Mesodermal cell (in vitro differentiated cells): ENCODE measurements at regions not wholly inside any gene's neighbourhood (a gene's known extent, or its start where the extent isn't known, plus 50 kb on each side); places are given as distances from the start of the nearest gene placed in this dataset.
A peak's percentile ranks its signal among the peaks of the same experiment; 100 is the strongest.

Source experiments
- H3K27ac ChIP-seq: 2 replicates; pipeline ENCODE4 v1.7.0; 2013; ENCODE audit warnings: mild to moderate bottlenecking, low read depth, low read length, moderate library complexity; ENCODE audit not compliant: severe bottlenecking
- H3K36me3 ChIP-seq: 2 replicates; pipeline ENCODE4 v1.7.1; 2013; ENCODE audit warnings: mild to moderate bottlenecking, low read length, moderate library complexity; ENCODE audit not compliant: control insufficient read depth, insufficient read depth
- H3K4me1 ChIP-seq: one replicate; pipeline ENCODE4 v1.7.1; 2013; ENCODE audit warnings: mild to moderate bottlenecking, low read length; ENCODE audit not compliant: insufficient read depth, control insufficient read depth, poor library complexity, severe bottlenecking
- H3K4me3 ChIP-seq: 2 replicates; pipeline ENCODE4 v1.7.0; 2013; ENCODE audit warnings: low read length, control low read depth, mild to moderate bottlenecking; ENCODE audit not compliant: insufficient read depth, poor library complexity, severe bottlenecking; ENCODE audit errors: extremely low read depth
- H3K9me3 ChIP-seq: 2 replicates; pipeline ENCODE4 v1.7.1; 2013; ENCODE audit warnings: mild to moderate bottlenecking, low read length, moderate library complexity; ENCODE audit not compliant: control insufficient read depth
- WGBS, 2 experiments: methylation state at CpG; one replicate each; pipeline ENCODE4 v1.1.5; 2013; ENCODE audit warnings: missing lambda C conversion rate in 2 of 2; ENCODE audit not compliant: insufficient coverage in 2 of 2; 5-methylcytosine and 5-hydroxymethylcytosine counted together

DNA sequence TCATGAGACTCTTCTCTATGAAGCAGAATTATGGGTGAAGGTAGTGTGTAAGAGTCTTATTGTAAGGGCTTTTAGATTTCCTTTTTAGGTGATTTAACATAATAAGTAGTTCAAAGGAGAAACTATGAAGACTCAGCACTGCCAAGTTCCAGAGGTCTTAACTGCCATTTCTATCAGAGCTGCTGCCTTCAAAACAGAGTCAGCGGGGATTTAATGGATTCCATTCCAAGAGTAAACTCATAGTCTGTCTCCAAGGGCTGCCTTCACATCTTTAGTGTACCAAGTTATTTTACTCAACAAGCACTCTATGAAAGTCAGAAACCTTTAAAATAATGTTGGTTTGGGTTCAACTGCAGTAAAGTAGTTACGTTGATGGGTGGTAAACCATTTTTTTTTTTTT lies 289.6 kb upstream of the HTR2A start:
- 71 to 80% methylated on average over 1 of the region's 2 CpGs for WGBS, 2 experiments
- H3K4me3 ChIP-seq: no peak overlapping the region
- H3K27ac ChIP-seq: no peak overlapping the region
- H3K4me1 ChIP-seq: no peaks in the 10 kb centered on the region
- no peaks in the 10 kb centered on the region for H3K9me3 ChIP-seq
- no peaks in the 10 kb centered on the region for H3K36me3 ChIP-seq

- Histone ChIP-seq H3K4me3 (no peak overlapping the region), H3K9me3 (no peaks in the 10 kb centered on the region), H3K4me1 (no peaks in the 10 kb centered on the region), H3K27ac (no peak overlapping the region), H3K36me3 (no peaks in the 10 kb centered on the region)
Observed at GRCh38 chr13:47184321-47184720, 287.5 kb upstream of the HTR2A start.

- no peak overlapping the region for H3K4me3 ChIP-seq
- no peaks in the 10 kb centered on the region for H3K36me3 ChIP-seq
- no peak overlapping the region for H3K27ac ChIP-seq
- WGBS, 2 experiments: 100% methylated on average over 1 to 3 of the region's 3 CpGs
- H3K9me3 ChIP-seq: no peaks in the 10 kb centered on the region
- peaks cover 18% of the 10 kb centered on the region for H3K4me1 ChIP-seq
Observed at GRCh38 chr13:47179321-47179720, 282.5 kb upstream of the HTR2A start.

DNA sequence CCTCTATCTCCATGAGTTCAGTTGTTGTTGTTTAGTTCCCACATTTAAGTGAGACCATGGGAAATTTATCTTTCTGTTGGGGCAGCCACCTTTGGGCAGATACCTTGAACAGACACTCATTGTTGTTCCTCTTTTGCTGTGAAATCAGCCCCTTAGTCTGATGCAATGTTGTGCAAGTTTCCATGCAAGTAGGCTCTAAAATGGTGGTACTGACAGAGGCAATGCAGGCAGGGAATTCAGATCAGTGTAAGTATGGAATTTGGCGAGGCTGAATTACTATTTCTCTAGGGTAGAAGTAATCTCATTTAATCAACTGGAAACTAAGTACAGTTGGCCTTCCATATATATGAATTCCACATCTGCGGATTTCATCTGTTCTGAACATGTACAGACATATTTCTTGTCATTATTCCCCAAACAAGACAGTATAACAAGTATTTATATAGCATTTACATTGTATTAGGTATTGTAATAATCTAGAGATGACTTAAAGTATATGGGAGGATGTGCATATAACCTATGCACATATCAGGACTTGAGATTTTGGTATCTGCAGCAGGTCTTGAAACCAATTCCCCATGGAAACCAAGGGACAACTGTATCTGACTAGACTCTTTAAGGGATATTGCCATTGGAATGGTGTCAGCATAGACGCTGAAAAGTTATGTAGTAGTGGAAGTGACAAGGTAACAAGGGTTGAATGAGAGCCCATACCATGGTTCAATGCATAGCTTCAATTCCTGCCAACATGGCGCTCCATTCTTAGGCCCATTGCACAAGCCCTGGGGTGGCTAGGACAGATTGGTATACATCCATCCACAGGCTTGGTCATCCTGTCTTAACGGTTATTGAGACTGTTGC lies 281.5 kb upstream of the HTR2A start:
- Histone ChIP-seq H3K36me3 (no peaks in the 10 kb centered on the region), H3K4me3 (no peak overlapping the region), H3K4me1 (peaks cover 21% of the 10 kb centered on the region), H3K27ac (no peak overlapping the region), H3K9me3 (no peaks in the 10 kb centered on the region)
- WGBS, 2 experiments: 81 to 100% methylated on average over 1 to 4 of the region's 5 CpGs

- Histone ChIP-seq H3K36me3 (no peaks in the 10 kb centered on the region), H3K4me1 (peaks cover 21% of the 10 kb centered on the region), H3K27ac (peak overlapping the region; percentile 69), H3K9me3 (no peaks in the 10 kb centered on the region), H3K4me3 (no peak overlapping the region)
- 55 to 63% methylated on average over 1 of the region's 3 CpGs for WGBS, 2 experiments
Observed at GRCh38 chr13:47175172-47175866, 278.5 kb upstream of the HTR2A start.

DNA sequence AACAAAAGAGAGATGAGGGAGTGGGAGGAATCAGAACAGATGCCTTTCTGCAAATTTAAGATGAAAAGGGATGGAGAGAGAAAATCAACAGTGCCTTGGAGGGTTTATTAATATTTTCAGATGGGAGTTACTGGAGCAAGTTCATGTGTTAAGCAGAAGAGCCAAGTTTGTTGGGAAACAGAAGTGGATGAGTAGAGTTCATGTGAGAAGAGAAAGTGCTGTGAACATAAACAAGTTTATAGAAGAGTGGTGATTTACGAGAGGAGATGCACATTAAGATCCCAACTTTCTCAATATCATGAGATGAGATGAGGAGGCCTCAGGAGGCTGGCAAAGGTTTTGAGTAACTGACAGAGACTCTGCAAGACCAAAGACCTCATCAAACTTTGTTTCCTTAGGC lies 274.1 kb upstream of the HTR2A start:
- H3K27ac ChIP-seq: no peak overlapping the region
- peaks cover 13% of the 10 kb centered on the region for H3K4me1 ChIP-seq
- no peaks in the 10 kb centered on the region for H3K36me3 ChIP-seq
- WGBS, 2 experiments: no CpG with 5 or more reads among the region's 1 CpG
- H3K4me3 ChIP-seq: no peak overlapping the region
- H3K9me3 ChIP-seq: no peaks in the 10 kb centered on the region

- no peak overlapping the region for H3K27ac ChIP-seq
- no peaks in the 10 kb centered on the region for H3K9me3 ChIP-seq
- H3K4me1 ChIP-seq: no peaks in the 10 kb centered on the region
- H3K4me3 ChIP-seq: no peak overlapping the region
- no peaks in the 10 kb centered on the region for H3K36me3 ChIP-seq
- 91 to 93% methylated on average over 3 to 7 of the region's 7 CpGs for WGBS, 2 experiments
Observed at GRCh38 chr13:47168618-47169017, 271.8 kb upstream of the HTR2A start.

DNA sequence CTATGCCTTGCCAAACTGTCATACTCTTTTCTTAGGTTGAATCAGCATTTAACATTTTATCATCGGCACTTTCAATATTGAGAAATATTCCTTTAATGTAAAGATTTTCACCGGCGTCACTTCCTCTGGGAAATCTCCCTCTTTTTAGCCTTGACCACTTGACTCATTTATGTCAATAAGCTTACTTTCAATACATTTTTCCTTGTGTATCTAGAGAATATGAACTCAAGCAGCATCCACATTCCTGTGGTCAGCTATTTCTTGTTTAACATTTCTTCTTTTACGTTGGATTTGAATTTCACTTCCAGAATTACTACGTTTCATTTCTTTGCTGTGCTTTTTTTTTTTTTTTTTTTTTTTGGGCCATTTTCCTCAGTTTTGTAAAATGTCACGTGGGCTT lies 271.2 kb upstream of the HTR2A start:
- Histone ChIP-seq H3K4me1 (no peaks in the 10 kb centered on the region), H3K9me3 (no peaks in the 10 kb centered on the region), H3K4me3 (no peak overlapping the region), H3K27ac (no peak overlapping the region), H3K36me3 (no peaks in the 10 kb centered on the region)
- WGBS, 2 experiments: 62 to 100% methylated on average over 2 to 3 of the region's 6 CpGs

- 100% methylated on average over 1 of the region's 4 CpGs for WGBS, 2 experiments
- no peaks in the 10 kb centered on the region for H3K36me3 ChIP-seq
- no peaks in the 10 kb centered on the region for H3K4me1 ChIP-seq
- no peak overlapping the region for H3K4me3 ChIP-seq
- no peaks in the 10 kb centered on the region for H3K9me3 ChIP-seq
- no peak overlapping the region for H3K27ac ChIP-seq
Observed at GRCh38 chr13:47166336-47166735, 269.5 kb upstream of the HTR2A start.

DNA sequence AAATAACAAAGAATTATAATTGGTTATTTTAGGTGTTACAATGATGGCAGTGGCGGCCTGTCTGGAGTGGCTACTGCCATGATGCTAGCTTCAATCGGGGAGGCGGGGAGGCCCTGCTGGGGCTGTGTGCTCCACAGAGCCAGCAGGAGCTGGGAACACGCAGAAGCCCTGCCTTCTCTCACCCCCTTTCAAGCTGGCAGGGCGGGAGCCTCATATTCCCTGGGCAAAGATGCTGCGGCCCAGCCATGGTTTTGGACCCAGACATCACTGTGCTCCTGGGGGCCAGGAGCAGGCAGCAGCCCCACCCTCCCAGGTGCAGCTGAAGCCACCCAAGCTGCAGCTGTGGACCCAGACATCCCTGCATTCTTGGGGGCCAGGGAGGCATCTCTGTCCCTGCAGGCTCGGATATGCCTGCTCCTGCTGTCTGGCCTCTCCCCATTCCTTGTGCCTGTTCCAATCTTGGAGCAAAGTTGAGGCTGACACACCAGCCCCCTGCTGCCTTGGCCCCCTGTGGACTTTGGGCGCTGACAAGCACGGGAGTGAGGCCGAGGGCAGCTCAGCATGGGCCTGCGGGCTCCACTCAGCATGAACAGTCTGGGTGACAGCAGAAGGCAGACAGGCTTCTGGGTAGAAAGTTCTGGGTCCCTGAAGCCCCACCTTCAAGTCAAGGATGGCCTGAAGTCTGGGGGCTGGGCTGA lies 263.1 kb upstream of the HTR2A start:
- Histone ChIP-seq H3K36me3 (no peaks in the 10 kb centered on the region), H3K9me3 (no peaks in the 10 kb centered on the region), H3K27ac (no peak overlapping the region), H3K4me3 (no peak overlapping the region), H3K4me1 (peaks cover 4% of the 10 kb centered on the region)
- WGBS, 2 experiments: 92 to 95% methylated on average over 8 to 10 of the region's 11 CpGs
